GM10266 (cell line): ENCODE measurements at regions not wholly inside any gene's neighbourhood (a gene's known extent, or its start where the extent isn't known, plus 50 kb on each side); places are given as distances from the start of the nearest gene placed in this dataset.

ENCODE experiments used
- DNase-seq: peaks from one replicate; pipeline ENCODE4 v3.0.0; 2012; ENCODE audit errors: extremely low spot score
- CTCF ChIP-seq: IDR thresholded peaks from 2 replicates; pipeline ENCODE4 v1.5.1; 2012; ENCODE audit warnings: mild to moderate bottlenecking, low read depth; ENCODE audit not compliant: control insufficient read depth, insufficient read depth; ENCODE audit errors: missing control alignments

GRCh38 chr6:148136586-148136985 is 206.1 kb upstream of the SASH1 start:
- no peak for TF ChIP-seq CTCF
- no peak for DNase-seq

GRCh38 chr6:148137652-148138051 is 205.0 kb upstream of the SASH1 start:
- TF ChIP-seq CTCF: no peak
- no peak for DNase-seq

GRCh38 chr6:148138573-148138972 is 204.1 kb upstream of the SASH1 start:
- TF ChIP-seq CTCF: no peak
- no peak for DNase-seq

- no peak for DNase-seq
- no peak for TF ChIP-seq CTCF
These were observed 201.7 kb upstream of the SASH1 start for GRCh38 chr6:148140772-148141557.

GRCh38 chr6:148142821-148143220 is 199.8 kb upstream of the SASH1 start:
- TF ChIP-seq CTCF: no peak
- DNase-seq: no peak

GRCh38 chr6:148143771-148144170 is 198.9 kb upstream of the SASH1 start:
- no peak for TF ChIP-seq CTCF
- no peak for DNase-seq

- peak; percentile 72 for TF ChIP-seq CTCF
- DNase-seq: peak; percentile 53
These were observed 197.6 kb upstream of the SASH1 start for GRCh38 chr6:148144917-148145521.
